Retina (tissue), 1 donor: ENCODE measurements at regions not wholly inside any gene's neighbourhood (a gene's known extent, or its start where the extent isn't known, plus 50 kb on each side); places are given as distances from the start of the nearest gene placed in this dataset.

Experiments used
- DNase-seq: peaks from one replicate; pipeline ENCODE4 v3.0.0-alpha.2; 2016

GRCh38 chr6:22401932-22402331 lies 105.1 kb upstream of the PRL start:
- DNase-seq: no peak

- DNase-seq: no peak
Measured at GRCh38 chr6:22409486-22409885, 112.7 kb upstream of the PRL start.

GRCh38 chr6:22411376-22412105 lies 114.7 kb upstream of the PRL start:
- no peak for DNase-seq

- DNase-seq: no peak
Measured at GRCh38 chr6:22412994-22413393, 116.2 kb upstream of the PRL start.

DNA sequence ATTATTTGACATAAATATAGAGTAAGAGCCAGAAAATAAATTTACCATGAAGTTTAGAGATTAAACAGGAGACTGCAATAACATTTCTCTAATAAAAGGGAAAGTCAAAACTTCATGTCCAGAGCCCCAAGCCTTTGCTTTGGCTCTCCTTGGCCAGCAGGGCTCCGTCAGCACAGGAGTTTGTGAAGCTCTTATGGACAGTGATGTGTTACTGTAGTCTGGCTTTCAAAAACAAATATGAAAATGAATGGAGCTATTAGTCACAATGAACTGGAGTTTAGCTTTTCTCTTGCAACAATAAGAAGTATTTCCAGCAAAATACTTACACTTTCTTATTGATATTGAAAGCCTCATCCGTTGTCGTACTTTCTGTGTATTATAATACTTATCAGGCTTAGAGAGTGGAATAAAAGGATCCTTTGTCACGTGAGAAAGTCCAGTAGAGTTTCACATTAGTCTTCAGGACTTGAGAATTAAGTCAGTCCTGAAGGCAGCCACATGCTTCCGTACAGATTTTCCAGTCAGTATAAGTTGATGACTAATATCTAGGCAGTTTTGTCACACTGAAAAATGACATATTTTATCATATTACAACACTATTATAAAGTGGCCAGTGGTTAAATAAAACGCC lies 117.0 kb upstream of the PRL start:
- no peak for DNase-seq

DNA sequence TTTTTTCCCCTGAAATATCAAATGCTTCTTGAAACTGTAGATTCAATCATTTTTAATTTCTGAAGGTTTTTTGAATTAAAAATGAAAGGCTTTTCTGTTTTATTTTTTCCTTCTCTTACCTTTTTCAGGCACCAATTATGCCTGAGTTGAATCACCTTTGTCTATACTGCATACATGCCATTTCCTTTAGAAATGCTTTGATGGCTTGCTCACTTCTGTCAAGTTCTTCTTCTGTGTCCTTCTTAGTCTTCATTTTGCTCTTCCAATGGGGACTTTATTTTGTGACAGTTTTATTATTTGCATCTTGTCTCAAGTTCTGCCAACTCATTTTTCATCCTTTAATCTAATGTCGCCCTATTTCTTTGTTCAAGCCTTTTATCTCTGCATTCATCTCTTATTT lies 121.9 kb upstream of the PRL start:
- no peak for DNase-seq

DNA sequence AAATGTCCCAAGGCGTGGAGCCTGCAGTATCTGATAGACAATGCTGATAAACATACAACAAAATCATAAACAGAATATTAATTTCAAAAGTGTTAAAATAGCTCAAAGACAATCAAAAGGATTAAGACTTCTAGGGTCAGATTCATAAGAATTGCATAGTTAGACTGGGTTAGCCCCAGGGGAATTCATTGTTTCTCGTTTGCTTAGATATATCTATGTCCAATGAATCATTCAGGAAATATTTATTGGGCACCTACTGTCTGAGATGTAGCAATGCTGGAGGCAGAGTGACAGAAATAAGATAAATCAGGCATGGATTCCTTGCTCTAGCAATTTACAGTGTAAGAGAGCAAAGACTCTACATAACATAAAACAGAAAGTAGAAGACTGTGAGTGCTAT lies 124.4 kb upstream of the PRL start:
- no peak for DNase-seq

GRCh38 chr6:22424196-22424595 lies 127.4 kb upstream of the PRL start:
- DNase-seq: no peak

DNA sequence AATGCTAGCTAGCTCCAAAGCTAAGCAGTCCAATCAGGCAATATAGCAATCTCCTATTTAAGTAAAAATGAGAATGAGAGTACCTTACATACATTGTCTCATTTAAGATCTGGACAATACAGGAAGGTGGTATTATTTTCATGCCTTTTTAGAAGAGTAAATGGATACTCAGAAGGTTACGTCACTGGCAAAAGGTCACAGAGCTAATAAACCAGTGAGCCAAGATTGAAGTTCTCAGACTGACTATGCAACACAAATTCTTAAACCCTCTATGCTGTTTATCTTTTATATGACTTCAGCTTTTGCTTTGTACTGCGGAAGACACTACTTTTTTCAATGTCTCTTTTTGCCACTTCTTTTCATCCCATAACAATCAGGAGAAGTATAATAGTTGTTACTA lies 135.2 kb upstream of the PRL start:
- DNase-seq: no peak

GRCh38 chr6:22433745-22434144 lies 135.6 kb upstream of the HDGFL1 start:
- DNase-seq: no peak

- no peak for DNase-seq
Measured at GRCh38 chr6:22435151-22435550, 134.2 kb upstream of the HDGFL1 start.

DNA sequence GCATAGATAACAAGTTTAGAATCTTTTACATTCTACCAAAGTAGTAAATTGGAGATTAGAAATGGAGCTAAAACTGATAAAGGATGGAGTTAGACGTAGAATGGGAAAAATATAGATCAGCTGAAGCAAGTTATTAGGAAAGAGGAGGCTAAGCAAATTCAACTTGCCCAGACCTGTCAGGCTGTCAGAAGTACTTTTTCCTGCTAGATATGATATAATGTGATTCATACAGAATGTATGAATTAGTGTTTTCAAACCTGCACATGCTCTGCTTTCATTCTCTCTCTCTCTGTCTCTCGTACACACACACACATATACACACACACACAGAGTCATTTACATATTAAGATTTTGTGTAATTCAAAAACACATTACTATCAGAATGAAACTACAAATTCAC lies 133.2 kb upstream of the HDGFL1 start:
- DNase-seq: no peak

DNA sequence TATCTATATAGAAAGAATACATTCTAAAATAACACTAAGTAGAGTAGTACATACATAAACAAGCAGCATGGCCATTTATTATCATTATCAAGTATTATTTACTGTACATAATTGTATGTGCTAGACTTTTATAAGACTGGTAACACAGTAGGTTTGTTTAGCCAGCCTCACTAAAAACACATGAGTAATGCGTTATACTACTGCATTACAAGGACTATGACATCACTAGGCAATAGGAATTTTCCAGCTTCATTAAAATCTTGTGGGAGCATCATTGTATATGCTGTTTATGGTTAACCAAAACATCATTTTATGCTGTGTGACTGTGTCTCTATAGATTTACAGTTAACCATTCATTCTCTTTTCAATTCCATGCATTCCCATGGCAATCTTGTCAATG lies 131.7 kb upstream of the HDGFL1 start:
- no peak for DNase-seq

DNA sequence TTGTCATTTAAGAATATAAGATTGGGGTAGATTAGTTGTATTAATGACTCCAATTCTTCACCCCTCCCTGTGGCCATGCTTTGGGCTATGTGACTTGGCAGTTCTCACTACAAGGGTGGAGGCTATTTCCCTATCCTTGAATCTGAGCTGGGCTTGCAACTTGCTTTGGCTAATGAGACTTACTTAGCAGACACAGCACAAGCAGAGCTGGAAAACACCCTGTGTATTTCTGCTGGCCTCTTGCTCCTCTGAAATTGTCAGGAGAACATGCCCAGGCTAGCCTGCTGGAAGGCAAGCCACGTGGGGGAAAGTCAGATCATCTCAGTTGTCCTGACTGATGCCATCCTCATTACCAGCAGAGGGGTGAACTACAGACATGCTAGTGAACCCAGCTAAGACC lies 126.5 kb upstream of the HDGFL1 start:
- DNase-seq: no peak

DNA sequence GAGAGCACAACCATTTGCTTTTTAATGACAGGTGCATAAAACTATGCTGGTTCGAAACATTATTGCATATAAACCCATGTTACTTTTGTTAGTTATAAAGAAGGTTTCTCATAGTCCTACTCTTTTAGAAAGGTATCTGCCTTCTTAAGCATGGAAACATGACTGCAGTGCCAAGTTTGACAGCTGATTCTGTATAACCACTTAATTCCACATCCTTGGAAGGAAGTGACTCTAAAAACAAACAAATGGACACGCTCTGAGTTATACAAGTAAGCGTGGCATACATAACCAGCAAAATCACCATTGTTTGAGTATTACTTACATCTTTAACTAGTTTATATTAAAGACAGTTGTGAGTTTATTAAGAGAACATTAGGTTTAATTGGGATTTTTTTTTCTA lies 125.0 kb upstream of the HDGFL1 start:
- DNase-seq: no peak

- no peak for DNase-seq
Measured at GRCh38 chr6:22445946-22446345, 123.4 kb upstream of the HDGFL1 start.

DNA sequence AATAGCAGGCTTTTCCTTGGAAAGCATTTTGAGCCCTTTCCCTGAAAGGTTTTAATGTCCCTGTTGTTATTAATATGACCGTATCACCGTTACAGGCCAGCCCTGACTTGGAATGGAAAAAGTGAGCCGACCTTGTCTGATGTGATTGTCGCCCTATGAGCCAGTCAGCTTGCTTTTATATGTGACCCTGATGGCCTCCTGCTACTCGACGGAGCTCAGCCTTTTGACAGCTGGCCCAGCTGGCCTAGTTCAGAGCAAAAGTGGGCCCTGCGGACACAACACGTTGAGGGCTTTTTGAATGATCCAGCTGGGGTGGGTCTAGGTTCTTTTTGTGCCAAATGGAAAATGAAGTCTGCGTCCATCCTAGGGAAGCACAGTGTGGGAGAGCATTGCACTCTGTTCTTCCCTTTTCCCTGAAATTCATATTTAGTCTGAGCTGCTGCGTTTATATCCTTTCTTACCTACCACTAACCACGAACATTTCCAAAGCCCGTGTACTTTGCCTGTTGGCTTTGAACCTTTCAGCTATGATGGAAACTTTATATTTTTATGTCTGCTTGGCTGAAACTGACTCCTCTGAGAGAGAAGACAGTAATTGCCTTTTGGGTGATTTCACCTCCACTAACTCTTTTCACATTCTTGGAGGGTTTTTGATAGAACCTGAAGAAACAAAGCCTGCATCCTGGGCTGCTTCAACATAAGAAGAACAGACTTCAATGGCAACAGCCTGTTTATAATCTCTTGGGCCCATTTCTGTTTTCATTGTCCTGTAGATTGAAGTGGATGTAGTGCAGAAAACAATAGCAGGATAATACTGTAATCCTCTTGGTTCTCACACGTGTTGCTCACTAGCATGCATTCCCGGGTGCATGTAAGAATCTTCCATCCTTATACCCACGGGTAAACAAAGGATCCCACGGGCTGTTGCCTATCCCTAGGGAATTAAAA lies 121.8 kb upstream of the HDGFL1 start:
- peak; percentile 66 for DNase-seq

GRCh38 chr6:22448291-22448711 lies 121.1 kb upstream of the HDGFL1 start:
- DNase-seq: peak; percentile 59

DNA sequence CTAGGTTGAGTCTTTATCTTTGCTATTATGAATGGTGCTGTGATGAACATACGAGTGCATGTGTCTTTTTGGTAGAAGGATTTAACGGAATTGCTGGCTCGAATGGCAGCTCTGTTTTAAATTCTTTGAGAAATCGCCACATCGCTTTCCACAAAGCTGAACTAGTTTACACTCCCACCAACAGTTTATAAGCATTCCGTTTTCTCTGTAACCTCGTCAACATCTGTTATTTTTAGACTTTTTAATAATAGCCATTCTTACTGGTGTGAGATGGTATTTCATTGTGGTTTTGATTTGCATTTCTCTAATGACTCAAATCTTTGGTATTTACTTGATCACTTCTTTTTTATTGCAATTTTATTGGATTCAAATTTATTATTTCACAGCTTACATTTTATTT lies 117.4 kb upstream of the HDGFL1 start:
- no peak for DNase-seq

DNA sequence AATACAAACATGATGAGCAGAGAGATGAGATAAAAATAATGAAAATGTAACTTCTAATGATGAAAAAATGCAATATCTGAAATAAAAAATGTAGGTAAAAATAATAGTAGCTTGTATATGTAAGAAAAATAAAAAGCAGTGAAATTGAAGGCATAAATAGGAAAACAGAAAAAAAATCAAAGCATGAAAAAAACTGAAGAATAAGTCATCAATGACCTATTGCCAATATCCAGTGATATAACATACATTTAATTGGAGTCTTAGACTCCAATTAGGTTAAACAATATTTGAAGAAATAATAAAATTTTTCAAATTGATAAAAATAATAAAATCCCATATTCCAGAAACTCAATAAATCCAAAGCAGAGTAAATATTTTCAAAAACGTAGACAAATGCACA lies 114.0 kb upstream of the HDGFL1 start:
- DNase-seq: no peak

GRCh38 chr6:22457996-22458395 lies 111.4 kb upstream of the HDGFL1 start:
- no peak for DNase-seq

- DNase-seq: no peak
Measured at GRCh38 chr6:22466665-22467245, 102.6 kb upstream of the HDGFL1 start.

- no peak for DNase-seq
Measured at GRCh38 chr6:22467645-22468044, 101.7 kb upstream of the HDGFL1 start.
